DOHH2 (cell line): ENCODE measurements at regions not wholly inside any gene's neighbourhood (a gene's known extent, or its start where the extent isn't known, plus 50 kb on each side); places are given as distances from the start of the nearest gene placed in this dataset.

Source experiments
- H3F3A ChIP-seq: fragments of 200-600 bp; sonication (generic), shearing (Covaris generic); 2 replicates; pipeline ENCODE4 v1.6.0; 2016; ENCODE audit warnings: antibody characterized with exemption, mild to moderate bottlenecking; ENCODE audit not compliant: control insufficient read depth, insufficient read depth
- H3K27ac ChIP-seq: fragments of 200-600 bp; sonication (generic); 2 replicates; pipeline ENCODE4 v1.5.1; 2014; ENCODE audit warnings: low read depth, mild to moderate bottlenecking, low read length, moderate library complexity
- H3K27me3 ChIP-seq: fragments of 200-600 bp; sonication (generic); 2 replicates; pipeline ENCODE4 v1.6.1; 2014; ENCODE audit warnings: mild to moderate bottlenecking, low read length, mixed read lengths; ENCODE audit not compliant: control insufficient read depth
- H3K36me3 ChIP-seq: fragments of 200-600 bp; sonication (generic); 2 replicates; pipeline ENCODE4 v1.6.1; 2014; ENCODE audit warnings: mild to moderate bottlenecking, low read length, moderate library complexity, mixed read lengths; ENCODE audit not compliant: control insufficient read depth
- H3K4me1 ChIP-seq: fragments of 200-600 bp; sonication (generic); 2 replicates; pipeline ENCODE4 v1.6.1; 2014; ENCODE audit warnings: mild to moderate bottlenecking, low read length, mixed read lengths; ENCODE audit not compliant: control insufficient read depth
- H3K4me2 ChIP-seq: fragments of 200-600 bp; sonication (generic); 2 replicates; pipeline ENCODE4 v1.6.0; 2014; ENCODE audit warnings: mild to moderate bottlenecking, low read length, moderate library complexity
- H3K4me3 ChIP-seq: fragments of 200-600 bp; sonication (generic); 2 replicates; pipeline ENCODE4 v1.5.1; 2014; ENCODE audit warnings: mild to moderate bottlenecking, low read length, mixed read lengths
- H3K79me2 ChIP-seq: fragments of 200-600 bp; sonication (generic); 2 replicates; pipeline ENCODE4 v1.6.1; 2014; ENCODE audit warnings: mild to moderate bottlenecking, low read length, mixed read lengths; ENCODE audit not compliant: control insufficient read depth
- H3K9me2 ChIP-seq: fragments of 200-600 bp; sonication (generic); replicated peaks from 2 replicates; pipeline ENCODE4 v1.6.1; 2014; ENCODE audit warnings: mild to moderate bottlenecking, low read length, mixed read lengths; ENCODE audit not compliant: control insufficient read depth
- H3K9me3 ChIP-seq: fragments of 200-600 bp; sonication (generic); 2 replicates; pipeline ENCODE4 v1.6.1; 2014; ENCODE audit warnings: antibody characterized with exemption, low read length, mixed read lengths; ENCODE audit not compliant: control insufficient read depth, insufficient read depth
- H4K20me1 ChIP-seq: fragments of 200-600 bp; sonication (generic); 2 replicates; pipeline ENCODE4 v1.6.0; 2014; ENCODE audit warnings: low read depth, mild to moderate bottlenecking, antibody characterized with exemption, low read length, moderate library complexity; ENCODE audit not compliant: control insufficient read depth, insufficient read depth
- EZH2phosphoT487 ChIP-seq: fragments of 200-600 bp; sonication (generic); IDR thresholded peaks from 2 replicates; pipeline ENCODE4 v1.6.1; 2017; ENCODE audit warnings: borderline replicate concordance, mild to moderate bottlenecking, antibody characterized with exemption, low read length, moderate library complexity, mixed read lengths
- TF ChIP-seq, protein P1 (sequence below): fragments of 200-600 bp; sonication (generic); IDR thresholded peaks from one replicate; pipeline ENCODE4 v1.5.1; 2014; ENCODE audit warnings: antibody characterized with exemption, mild to moderate bottlenecking, low read depth, low read length; ENCODE audit not compliant: poor library complexity, severe bottlenecking

DNA sequence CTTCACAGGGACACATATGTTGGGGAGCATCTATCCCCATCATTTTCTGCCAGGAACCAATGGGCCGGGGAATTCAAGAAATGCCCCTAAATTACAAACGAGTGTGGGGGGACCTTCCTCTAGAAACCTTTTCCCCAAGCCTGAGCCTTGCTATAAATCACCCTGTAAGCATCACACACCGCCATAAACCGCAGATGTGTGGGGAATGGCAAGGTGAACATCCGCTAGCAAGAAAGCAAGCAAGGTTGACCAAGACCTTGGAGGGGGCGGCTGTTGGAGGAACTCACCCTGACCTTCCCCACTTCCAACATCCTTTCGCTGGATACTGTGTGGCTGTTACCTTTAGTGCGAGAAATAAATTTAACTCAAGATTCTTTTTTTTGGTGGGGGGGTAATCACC is 693.3 kb upstream of the TBX3 start:
- no peaks in the 10 kb centered on the region for H3F3A ChIP-seq
- H3K9me2 ChIP-seq: no peaks in the 10 kb centered on the region
- no peak for TF ChIP-seq EZH2phosphoT487
- TF ChIP-seq, protein P1, sequence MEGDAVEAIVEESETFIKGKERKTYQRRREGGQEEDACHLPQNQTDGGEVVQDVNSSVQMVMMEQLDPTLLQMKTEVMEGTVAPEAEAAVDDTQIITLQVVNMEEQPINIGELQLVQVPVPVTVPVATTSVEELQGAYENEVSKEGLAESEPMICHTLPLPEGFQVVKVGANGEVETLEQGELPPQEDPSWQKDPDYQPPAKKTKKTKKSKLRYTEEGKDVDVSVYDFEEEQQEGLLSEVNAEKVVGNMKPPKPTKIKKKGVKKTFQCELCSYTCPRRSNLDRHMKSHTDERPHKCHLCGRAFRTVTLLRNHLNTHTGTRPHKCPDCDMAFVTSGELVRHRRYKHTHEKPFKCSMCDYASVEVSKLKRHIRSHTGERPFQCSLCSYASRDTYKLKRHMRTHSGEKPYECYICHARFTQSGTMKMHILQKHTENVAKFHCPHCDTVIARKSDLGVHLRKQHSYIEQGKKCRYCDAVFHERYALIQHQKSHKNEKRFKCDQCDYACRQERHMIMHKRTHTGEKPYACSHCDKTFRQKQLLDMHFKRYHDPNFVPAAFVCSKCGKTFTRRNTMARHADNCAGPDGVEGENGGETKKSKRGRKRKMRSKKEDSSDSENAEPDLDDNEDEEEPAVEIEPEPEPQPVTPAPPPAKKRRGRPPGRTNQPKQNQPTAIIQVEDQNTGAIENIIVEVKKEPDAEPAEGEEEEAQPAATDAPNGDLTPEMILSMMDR: no peak
- no peaks in the 10 kb centered on the region for H4K20me1 ChIP-seq
- H3K27me3 ChIP-seq: no peaks in the 10 kb centered on the region
- no peak overlapping the region for H3K27ac ChIP-seq
- no peaks in the 10 kb centered on the region for H3K79me2 ChIP-seq
- no peak overlapping the region for H3K4me3 ChIP-seq
- H3K4me2 ChIP-seq: no peak overlapping the region
- H3K36me3 ChIP-seq: no peaks in the 10 kb centered on the region
- peaks cover 7% of the 10 kb centered on the region; the same call in 1 of the 2 replicates for H3K9me3 ChIP-seq
- peaks cover 13% of the 10 kb centered on the region for H3K4me1 ChIP-seq

DNA sequence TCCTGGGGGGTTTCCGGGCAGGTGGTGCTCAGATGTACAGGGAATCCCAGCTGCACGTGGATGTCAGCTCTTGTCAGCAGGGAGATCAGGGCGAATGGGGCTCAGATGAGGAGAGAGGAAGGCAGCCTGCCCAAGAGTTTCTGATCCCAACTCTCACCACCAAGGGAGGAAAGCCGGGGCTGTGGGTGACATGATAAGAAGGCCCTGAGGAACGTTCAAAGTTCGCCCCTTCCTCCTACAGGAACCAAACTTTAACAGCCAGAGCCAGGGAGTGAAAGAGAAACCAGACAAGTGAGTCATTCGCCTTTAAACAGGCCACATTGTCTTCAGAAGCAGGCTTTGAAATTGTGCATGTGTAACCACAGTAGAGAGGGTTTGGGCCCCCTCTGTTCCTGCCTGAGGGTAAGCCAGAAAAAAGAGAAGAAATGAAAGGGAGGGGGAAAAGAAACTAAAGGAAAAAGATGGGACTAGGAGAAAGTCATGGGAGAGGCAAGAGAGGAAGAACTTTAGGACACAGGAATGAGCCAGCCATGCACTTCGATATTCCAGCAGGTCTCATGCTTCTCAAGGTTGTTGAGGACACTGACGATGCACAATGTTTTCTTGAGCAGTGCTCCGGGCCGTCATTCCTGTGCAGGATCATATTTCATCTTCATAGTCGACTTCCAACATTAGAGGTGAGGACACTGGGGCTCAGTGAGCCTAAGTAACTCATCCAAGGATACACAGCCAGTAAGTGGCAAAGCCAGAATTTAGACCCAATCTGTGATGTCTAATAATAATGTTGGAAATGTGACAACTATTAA is 691.4 kb upstream of the TBX3 start:
- TF ChIP-seq, protein P1: no peak
- TF ChIP-seq EZH2phosphoT487: no peak
- H3K4me1 ChIP-seq: peaks cover 5% of the 10 kb centered on the region
- H3F3A ChIP-seq: no peaks in the 10 kb centered on the region
- no peaks in the 10 kb centered on the region for H3K79me2 ChIP-seq
- H3K4me2 ChIP-seq: no peak overlapping the region
- H3K9me2 ChIP-seq: no peaks in the 10 kb centered on the region
- H3K27ac ChIP-seq: no peak overlapping the region
- H3K27me3 ChIP-seq: no peaks in the 10 kb centered on the region
- H3K4me3 ChIP-seq: no peak overlapping the region
- no peaks in the 10 kb centered on the region for H4K20me1 ChIP-seq
- no peaks in the 10 kb centered on the region for H3K36me3 ChIP-seq
- peaks cover 7% of the 10 kb centered on the region; the same call in 1 of the 2 replicates for H3K9me3 ChIP-seq

DNA sequence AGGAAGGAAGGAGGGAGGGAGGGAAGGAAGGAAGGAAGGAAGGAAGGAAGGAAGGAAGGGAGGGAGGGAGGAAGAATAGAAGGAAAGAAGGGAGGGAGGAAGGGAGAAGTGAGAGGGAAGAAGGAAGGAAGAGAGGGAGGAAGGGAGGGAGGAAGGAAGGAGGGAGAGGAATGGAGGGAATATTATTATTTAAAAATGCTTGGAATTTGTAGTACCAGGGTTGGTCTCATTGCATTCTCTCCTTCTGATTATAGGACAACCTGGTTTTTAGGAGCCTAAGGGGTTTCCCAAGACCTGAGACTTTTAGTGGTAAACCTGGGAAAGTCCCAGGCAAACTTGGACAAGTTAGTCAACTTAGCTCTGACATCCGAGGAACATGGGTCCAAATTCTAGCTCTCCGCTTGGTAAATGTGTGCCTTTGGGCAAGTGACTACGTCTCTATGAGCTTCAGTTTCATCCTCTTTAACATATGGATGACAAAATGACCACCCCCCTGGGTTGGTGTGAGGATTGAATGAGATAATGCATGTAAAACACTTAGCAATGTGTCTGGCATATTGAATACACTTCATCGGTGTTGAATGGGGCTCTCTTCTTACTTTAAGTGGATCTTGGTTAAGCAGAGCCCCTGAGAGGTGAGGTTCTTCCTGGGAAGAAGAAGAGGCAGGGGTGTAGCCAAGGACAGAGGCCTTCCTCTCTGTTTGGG is 690.7 kb upstream of the TBX3 start:
- Histone ChIP-seq H3K9me2 (no peaks in the 10 kb centered on the region), H3K27me3 (no peaks in the 10 kb centered on the region), H3F3A (no peaks in the 10 kb centered on the region), H4K20me1 (no peaks in the 10 kb centered on the region), H3K9me3 (peaks cover 7% of the 10 kb centered on the region; the same call in 1 of the 2 replicates), H3K36me3 (no peaks in the 10 kb centered on the region), H3K4me2 (no peak overlapping the region), H3K27ac (no peak overlapping the region), H3K79me2 (no peaks in the 10 kb centered on the region), H3K4me3 (no peak overlapping the region), H3K4me1 (no peaks in the 10 kb centered on the region)
- TF ChIP-seq EZH2phosphoT487: no peak
- TF ChIP-seq, protein P1: no peak
